Neural progenitor cell (in vitro differentiated cells): ENCODE measurements at regions not wholly inside any gene's neighbourhood (a gene's known extent, or its start where the extent isn't known, plus 50 kb on each side); places are given as distances from the start of the nearest gene placed in this dataset.

Experiments
- DNase-seq: peaks from one replicate; pipeline ENCODE4 v3.0.0-alpha.2; 2016; ENCODE audit warnings: low spot score
- H2AFZ ChIP-seq: fragments of 200-600 bp; sonication (generic); replicated peaks from 2 replicates; pipeline ENCODE4 v1.6.1; 2016; ENCODE audit warnings: antibody characterized with exemption
- H3F3A ChIP-seq: fragments of 200-600 bp; sonication (generic); 2 replicates; pipeline ENCODE4 v1.6.1; 2016; ENCODE audit warnings: antibody characterized with exemption, low read depth
- H3K27ac ChIP-seq: fragments of 200-600 bp; sonication (generic); 2 replicates; pipeline ENCODE4 v1.5.1; 2016; ENCODE audit warnings: mild to moderate bottlenecking
- H3K27me3 ChIP-seq: fragments of 200-600 bp; sonication (generic); 2 replicates; pipeline ENCODE4 v1.6.1; 2016; ENCODE audit warnings: mild to moderate bottlenecking, moderate library complexity
- H3K36me3 ChIP-seq: fragments of 200-600 bp; sonication (generic); 2 replicates; pipeline ENCODE4 v1.5.1; 2016
- H3K4me1 ChIP-seq: fragments of 200-600 bp; sonication (generic); 2 replicates; pipeline ENCODE4 v1.6.1; 2016; ENCODE audit warnings: mixed run types
- H3K4me2 ChIP-seq: fragments of 200-600 bp; sonication (generic); 2 replicates; pipeline ENCODE4 v1.6.1; 2016
- H3K4me3 ChIP-seq: fragments of 200-600 bp; sonication (generic); 2 replicates; pipeline ENCODE4 v1.5.1; 2016
- H3K79me2 ChIP-seq: fragments of 200-600 bp; sonication (generic); 2 replicates; pipeline ENCODE4 v1.6.1; 2016; ENCODE audit warnings: low read depth
- H3K9ac ChIP-seq: fragments of 200-600 bp; sonication (generic); 2 replicates; pipeline ENCODE4 v1.6.1; 2016
- H3K9me3 ChIP-seq: fragments of 200-600 bp; sonication (generic); 2 replicates; pipeline ENCODE4 v1.5.1; 2016; ENCODE audit warnings: low read depth
- H4K20me1 ChIP-seq: fragments of 200-600 bp; sonication (generic); 2 replicates; pipeline ENCODE4 v1.6.1; 2016; ENCODE audit warnings: low read depth
- H3K27ac Mint-ChIP-seq: 3 replicates; pipeline ENCODE4 v1.8.0; 2021; ENCODE audit warnings: mixed read lengths
- H3K27me3 Mint-ChIP-seq: 2 replicates; pipeline ENCODE4 v1.8.0; 2022; ENCODE audit warnings: low read depth, mild to moderate bottlenecking, inconsistent platforms, moderate library complexity, mixed read lengths; ENCODE audit not compliant: insufficient read depth
- H3K36me3 Mint-ChIP-seq: 3 replicates; pipeline ENCODE4 v1.8.0; 2021; ENCODE audit warnings: mixed read lengths
- H3K4me1 Mint-ChIP-seq: 3 replicates; pipeline ENCODE4 v1.8.0; 2021; ENCODE audit warnings: mixed read lengths
- H3K4me3 Mint-ChIP-seq: 3 replicates; pipeline ENCODE4 v1.8.0; 2021; ENCODE audit warnings: mild to moderate bottlenecking, moderate library complexity, mixed read lengths
- H3K9me3 Mint-ChIP-seq: 3 replicates; pipeline ENCODE4 v1.8.0; 2020; ENCODE audit warnings: mixed read lengths
- CTCF ChIP-seq: fragments of 200-600 bp; sonication (generic); IDR thresholded peaks from 2 replicates; pipeline ENCODE4 v1.5.1; 2017; ENCODE audit warnings: antibody characterized with exemption, mild to moderate bottlenecking
- EZH2 ChIP-seq: fragments of 200-600 bp; sonication (generic); IDR thresholded peaks from 2 replicates; pipeline ENCODE4 v1.6.1; 2017; ENCODE audit warnings: antibody characterized with exemption, mild to moderate bottlenecking, moderate library complexity
- EZH2phosphoT487 ChIP-seq: fragments of 200-600 bp; sonication (generic); IDR thresholded peaks from 2 replicates; pipeline ENCODE4 v1.6.1; 2017; ENCODE audit warnings: antibody characterized with exemption

- no peaks in the 10 kb centered on the region for H3K79me2 ChIP-seq
- no peak overlapping the region for H3K4me2 ChIP-seq
- no peak for TF ChIP-seq CTCF
- no peak for TF ChIP-seq EZH2
- no peak for TF ChIP-seq EZH2phosphoT487
- Mint-ChIP-seq H3K4me1 (peaks cover 31% of the 10 kb centered on the region), H3K4me3 (no peak overlapping the region), H3K36me3 (no peaks in the 10 kb centered on the region), H3K27ac (no peak overlapping the region), H3K9me3 (peaks cover 2% of the 10 kb centered on the region), H3K27me3 (peaks cover 7% of the 10 kb centered on the region)
- H3F3A ChIP-seq: no peaks in the 10 kb centered on the region
- H3K4me3 ChIP-seq: no peak overlapping the region
- no peak overlapping the region for H2AFZ ChIP-seq
- no peak for DNase-seq
- H3K9me3 ChIP-seq: no peaks in the 10 kb centered on the region
- no peaks in the 10 kb centered on the region for H4K20me1 ChIP-seq
- H3K27me3 ChIP-seq: no peaks in the 10 kb centered on the region
- H3K9ac ChIP-seq: no peak overlapping the region
- H3K27ac ChIP-seq: no peak overlapping the region
- H3K36me3 ChIP-seq: no peaks in the 10 kb centered on the region
- H3K4me1 ChIP-seq: no peaks in the 10 kb centered on the region
Measured at GRCh38 chr11:112516261-112516660, 255.6 kb upstream of the PLET1 start.

- Histone ChIP-seq H4K20me1 (no peaks in the 10 kb centered on the region), H3K27ac (no peak overlapping the region), H3F3A (no peaks in the 10 kb centered on the region), H3K27me3 (no peaks in the 10 kb centered on the region), H3K4me1 (no peaks in the 10 kb centered on the region), H3K9ac (no peak overlapping the region), H3K9me3 (no peaks in the 10 kb centered on the region), H3K4me3 (no peak overlapping the region), H3K79me2 (no peaks in the 10 kb centered on the region), H2AFZ (no peak overlapping the region), H3K4me2 (no peak overlapping the region), H3K36me3 (no peaks in the 10 kb centered on the region)
- DNase-seq: no peak
- Mint-ChIP-seq H3K36me3 (no peaks in the 10 kb centered on the region), H3K27ac (no peak overlapping the region), H3K4me3 (no peak overlapping the region), H3K27me3 (peaks cover 7% of the 10 kb centered on the region), H3K9me3 (peaks cover 4% of the 10 kb centered on the region), H3K4me1 (peaks cover 31% of the 10 kb centered on the region)
- TF ChIP-seq EZH2phosphoT487 (no peak), EZH2 (no peak), CTCF (no peak)
Measured at GRCh38 chr11:112516755-112517154, 256.1 kb upstream of the PLET1 start.

GRCh38 chr11:112518371-112518770 lies 257.7 kb upstream of the PLET1 start:
- Histone ChIP-seq H3K27ac (no peak overlapping the region), H3K4me1 (peaks cover 6% of the 10 kb centered on the region)
- H3K27ac Mint-ChIP-seq: no peak overlapping the region

More at GRCh38 chr11:112518371-112518770, 257.7 kb upstream of the PLET1 start:
- Histone ChIP-seq H3K79me2 (no peaks in the 10 kb centered on the region), H3K9me3 (no peaks in the 10 kb centered on the region), H4K20me1 (no peaks in the 10 kb centered on the region), H3K4me3 (no peak overlapping the region), H3F3A (peaks cover 8% of the 10 kb centered on the region), H3K36me3 (no peaks in the 10 kb centered on the region), H3K27me3 (no peaks in the 10 kb centered on the region), H2AFZ (no peak overlapping the region), H3K4me2 (no peak overlapping the region), H3K9ac (no peak overlapping the region)
- no peak overlapping the region for H3K4me3 Mint-ChIP-seq
- no peaks in the 10 kb centered on the region for H3K36me3 Mint-ChIP-seq
- H3K9me3 Mint-ChIP-seq: peaks cover 4% of the 10 kb centered on the region
- peaks cover 34% of the 10 kb centered on the region for H3K4me1 Mint-ChIP-seq
- DNase-seq: no peak
- peaks cover 8% of the 10 kb centered on the region for H3K27me3 Mint-ChIP-seq
- no peak for TF ChIP-seq EZH2phosphoT487
- no peak for TF ChIP-seq EZH2
- no peak for TF ChIP-seq CTCF
